ENCODE measurements at regions not wholly inside any gene's neighbourhood (a gene's known extent, or its start where the extent isn't known, plus 50 kb on each side); places are given as distances from the start of the nearest gene placed in this dataset.

- DNase-seq = no peak
These were observed 58.3 kb upstream of the STXBP1 start for GRCh38 chr9:127553793-127554192.

- no peak for DNase-seq
These were observed 56.9 kb upstream of the STXBP1 start for GRCh38 chr9:127554966-127555839.

DNA sequence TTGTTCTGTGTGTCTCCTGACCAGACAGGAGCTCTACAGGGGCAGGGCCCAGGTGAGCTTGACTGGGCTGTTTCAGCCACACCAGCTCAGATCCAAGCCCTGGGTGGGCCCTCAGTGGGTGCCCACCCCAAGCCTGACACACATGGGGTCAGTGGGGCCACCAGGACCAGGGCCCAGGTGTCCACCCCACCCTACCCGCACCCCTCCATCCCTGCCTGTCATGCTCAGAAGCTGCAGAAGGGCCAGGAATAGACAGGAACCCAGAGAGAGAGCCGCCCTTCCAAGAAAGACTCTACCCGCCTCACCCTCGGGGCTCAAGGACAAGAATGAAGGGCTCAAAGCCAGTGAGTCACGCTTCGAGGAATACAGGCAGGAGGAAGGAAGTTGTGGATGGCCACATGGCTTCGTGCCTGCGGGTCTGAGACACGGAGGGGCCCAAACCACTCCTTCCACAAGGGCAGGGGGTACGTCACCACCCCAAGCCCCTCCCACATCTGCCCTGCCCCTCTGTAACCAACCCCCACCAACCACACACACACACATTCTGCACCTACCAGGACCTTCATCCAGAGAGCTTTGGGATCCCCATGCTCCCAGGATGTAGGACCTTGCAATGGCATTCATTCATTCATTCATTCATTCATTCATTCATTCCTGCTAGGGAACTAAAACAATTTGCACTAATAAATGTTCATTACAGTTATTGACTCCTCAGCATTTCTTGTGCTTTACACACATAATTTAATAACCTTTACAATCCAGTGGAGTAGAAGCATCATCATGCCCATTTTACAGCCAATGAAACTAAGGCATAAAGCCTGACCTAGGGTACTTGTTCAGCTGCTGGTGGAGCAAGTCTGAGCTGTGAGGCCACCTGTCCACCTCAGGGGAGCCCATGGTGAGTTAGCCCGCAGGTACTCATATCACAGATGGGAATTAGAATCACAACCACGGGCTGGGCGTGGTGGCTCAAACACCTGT lies 55.9 kb upstream of the STXBP1 start:
- peak; percentile 85 for DNase-seq

DNA sequence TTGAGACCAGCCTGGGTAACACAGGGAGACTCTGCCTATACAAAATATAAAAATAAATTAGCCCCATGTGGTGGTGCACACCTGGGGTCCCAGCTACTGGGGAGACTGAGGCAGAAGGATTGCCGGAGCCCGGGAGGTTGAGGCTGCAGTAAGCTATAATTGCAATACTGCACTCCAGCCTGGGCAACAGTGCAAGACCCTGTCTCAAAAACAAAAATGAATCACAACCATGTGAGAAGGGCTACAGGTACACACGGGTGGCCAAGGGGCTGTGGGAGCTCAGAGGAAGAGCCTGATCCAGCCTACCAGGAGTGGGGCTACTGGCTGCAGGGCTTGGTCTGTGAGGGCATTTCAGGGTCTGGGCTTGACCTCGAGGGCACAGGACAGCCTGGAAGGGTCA lies 55.2 kb upstream of the STXBP1 start:
- no peak for DNase-seq

DNA sequence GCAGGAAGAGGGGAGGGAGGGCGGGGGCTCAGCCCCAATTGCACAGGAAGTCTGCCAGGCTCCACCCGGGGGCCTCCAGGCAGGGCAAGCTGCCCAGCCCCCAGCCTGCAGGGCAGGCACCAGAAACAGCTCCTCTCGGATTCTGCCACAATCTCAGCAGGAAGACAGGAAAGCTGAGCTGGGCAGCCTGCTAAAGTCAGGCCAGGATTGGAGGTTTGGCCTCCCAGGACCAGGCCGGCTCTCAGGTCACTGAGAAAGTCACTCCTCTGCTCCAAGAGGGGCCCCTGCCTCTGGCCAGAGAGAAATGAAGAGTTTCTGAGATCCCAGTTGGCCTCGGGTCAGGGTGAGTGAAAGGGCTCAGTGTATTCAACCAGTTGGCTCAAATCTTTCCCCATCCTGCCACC lies 54.6 kb upstream of the STXBP1 start:
- DNase-seq = no peak

GRCh38 chr9:127557998-127558546 lies 54.0 kb upstream of the STXBP1 start:
- no peak for DNase-seq

GRCh38 chr9:127558581-127559246 lies 53.4 kb upstream of the STXBP1 start:
- DNase-seq = no peak

DNA sequence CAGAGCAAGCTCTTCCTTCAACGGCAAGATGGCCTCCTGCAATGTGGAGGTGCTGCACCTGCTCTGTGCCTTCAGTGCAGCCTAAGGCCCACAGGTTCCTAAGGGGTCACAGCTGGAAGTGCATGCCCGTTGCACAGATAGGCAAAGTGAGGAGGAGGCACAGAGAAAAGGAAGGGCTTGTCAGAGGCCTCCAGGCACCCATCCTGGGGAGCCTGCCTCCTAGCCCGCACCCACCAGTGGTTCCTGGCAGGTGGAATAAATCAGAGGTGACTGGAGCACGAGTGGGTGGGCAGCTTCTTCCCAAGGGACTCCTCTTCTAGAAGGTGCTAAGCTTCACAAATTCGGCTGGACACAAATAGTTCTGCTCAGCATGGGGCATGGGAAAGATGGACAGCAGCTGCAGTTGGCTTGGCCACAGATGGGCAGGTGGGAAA lies 52.8 kb upstream of the STXBP1 start:
- no peak for DNase-seq

DNA sequence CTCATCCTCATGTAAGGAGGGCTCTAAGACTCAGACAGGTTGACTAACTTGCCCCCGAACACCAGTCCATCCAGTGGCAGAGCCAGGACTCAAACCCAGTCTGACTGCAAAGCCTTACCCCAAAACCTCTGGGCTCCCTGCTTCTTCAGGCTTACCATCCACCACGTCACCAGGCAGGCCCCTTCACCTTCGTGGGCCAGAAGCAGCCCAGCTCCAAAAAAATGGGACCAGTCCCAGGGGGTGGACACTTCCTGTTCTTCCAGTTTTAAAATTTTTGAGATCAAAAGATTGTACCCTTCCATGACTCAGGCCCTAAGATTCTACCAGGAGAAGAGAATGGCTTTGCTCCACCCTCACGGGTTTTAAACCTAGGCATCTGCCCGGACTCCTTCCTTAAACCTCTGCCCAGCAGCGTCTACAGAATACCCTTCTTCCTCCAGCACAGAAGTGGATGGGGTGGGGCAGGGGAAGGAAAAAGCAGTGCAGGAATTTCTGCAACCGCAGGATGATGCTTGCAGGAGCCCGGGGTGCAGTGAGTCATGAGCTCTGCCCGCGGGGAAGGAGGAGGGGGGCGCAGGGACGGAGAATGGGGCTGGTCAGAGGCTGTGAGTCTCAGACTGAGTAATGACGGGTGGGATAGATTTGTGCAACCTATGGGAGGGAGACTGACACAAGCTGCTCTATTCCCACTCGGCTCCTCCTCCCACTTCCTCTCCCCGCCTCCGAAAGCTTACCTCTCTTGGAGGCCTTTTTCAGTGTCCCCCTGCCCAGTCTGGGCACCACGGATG lies 50.4 kb upstream of the STXBP1 start:
- DNase-seq = peak; percentile 82
